Embryonic facial prominence (tissue), 1 donor: ENCODE measurements at regions not wholly inside any gene's neighbourhood (a gene's known extent, or its start where the extent isn't known, plus 50 kb on each side); places are given as distances from the start of the nearest gene placed in this dataset.
"Not testable (repeated sequence)": the region's sequence is repeated elsewhere in the genome, so short reads cannot be mapped to it uniquely, and the experiment has no call there.

ENCODE experiments used
- DNase-seq: peaks from one replicate; pipeline ENCODE4 v3.0.0-alpha.2; 2016; ENCODE audit errors: extremely low spot score

DNA sequence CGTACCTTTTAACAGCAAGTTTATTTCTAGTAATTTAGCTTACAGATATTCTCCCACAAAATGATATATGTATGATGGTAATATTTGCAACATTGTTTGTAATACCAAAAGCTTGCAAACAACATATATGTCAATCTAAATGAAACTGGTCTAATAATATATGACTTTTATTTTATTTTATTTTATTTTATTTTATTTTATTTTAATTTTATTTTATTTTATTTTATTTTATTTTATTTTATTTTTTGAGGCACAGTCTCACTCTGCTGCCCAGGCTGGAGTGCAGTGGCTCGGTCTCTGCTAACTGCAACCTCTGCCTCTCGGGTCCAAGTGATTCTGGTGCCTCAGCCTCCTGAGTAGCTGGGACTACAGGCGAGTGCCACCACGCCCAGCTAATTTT, 94.6 kb upstream of the ABCA1 start:
- DNase-seq, result not testable (repeated sequence)

DNA sequence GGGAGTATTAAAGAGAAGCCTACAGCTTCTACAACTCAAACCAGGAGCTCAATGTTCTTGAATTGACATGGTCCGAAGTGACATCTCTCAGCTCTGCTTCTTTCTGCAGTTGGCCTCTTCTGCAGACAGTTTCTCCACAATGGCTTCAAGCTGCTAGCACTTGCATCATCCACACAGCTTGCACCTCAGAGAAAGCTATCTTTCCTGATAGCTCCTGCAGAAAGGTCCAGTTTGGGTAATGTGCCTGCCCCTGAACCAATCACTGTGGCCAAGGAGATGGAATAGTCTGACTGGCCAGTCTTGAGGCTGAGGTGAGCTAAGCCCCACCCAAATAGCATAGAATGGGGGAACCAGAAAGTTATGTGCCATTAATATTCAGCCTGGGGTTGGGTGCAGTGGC, 95.8 kb upstream of the ABCA1 start:
- no peak for DNase-seq

DNA sequence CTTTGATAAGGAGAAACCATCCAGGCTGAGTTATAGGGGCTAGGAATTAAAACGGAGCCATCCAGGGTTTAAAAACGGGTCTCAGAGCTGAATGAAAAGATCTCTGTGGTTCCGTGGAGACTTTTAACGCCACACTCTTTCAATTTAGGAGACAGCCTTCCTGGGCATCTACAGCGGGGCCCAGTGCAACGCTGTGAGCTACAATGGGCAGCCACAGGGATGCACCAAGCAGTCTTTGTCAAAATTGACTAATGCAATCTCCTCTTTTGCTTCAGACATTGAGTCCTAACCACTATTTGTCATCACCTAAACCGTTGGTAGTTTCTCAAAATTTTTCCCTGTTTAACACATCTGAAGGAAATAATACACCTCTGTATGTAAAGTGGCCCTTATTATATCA, 96.6 kb upstream of the ABCA1 start:
- DNase-seq, result no peak

DNA sequence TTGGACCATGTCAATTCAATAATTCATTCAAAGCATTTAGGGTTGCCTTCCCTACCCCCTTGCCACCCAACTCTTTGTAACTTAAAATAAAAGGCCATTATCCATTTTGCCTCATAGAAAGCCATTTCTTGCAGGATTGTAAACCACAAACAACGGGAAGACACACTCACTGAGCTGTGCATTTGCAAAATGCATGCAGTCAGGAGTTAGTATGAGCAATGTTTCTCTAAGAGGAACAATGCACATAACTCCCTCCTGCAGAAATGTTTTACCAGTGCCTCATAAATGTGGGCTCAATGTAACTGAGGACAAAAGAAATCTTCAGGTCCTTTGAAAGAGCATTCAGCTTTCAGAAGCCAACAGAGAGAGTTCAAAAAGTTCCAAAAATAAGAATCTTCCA, 98.5 kb upstream of the ABCA1 start:
- no peak for DNase-seq

DNA sequence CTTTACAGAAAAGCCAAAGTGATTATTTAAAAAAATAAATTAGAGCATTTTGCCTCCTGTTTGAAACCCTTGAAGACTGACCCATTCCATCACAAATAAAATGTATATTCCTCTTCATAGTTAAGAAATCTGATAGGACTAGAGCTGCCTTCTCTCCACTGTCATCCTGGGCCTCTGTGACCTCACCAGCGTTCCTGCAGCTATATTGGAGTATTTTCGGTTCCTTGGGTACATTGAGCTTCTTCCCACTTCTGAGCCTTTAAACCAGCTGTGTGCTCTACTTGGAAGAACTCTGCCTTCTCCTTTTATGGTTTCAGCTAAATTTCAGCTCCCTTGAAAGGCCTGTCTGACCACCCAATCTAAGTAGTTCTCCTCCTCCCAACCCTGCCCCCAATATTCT, 99.1 kb upstream of the ABCA1 start:
- no peak for DNase-seq

DNA sequence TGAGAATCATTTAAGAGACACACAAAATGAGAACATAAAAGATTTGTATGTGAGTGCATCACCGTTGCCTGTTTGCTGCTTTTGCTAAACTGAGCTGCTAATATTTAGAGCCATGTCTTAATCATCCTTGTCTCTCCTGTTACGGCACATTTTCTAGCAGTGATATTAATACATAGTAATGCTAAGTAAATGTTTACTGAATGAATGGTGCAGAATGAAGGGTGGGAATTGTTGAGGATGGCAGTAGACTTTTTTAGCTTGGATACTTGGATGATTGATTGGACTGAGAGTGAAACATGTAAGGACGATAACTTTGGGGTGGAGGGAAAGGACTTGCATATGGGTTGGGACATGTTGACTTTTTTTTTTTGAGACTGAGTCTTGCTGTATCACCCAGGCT, 102.3 kb upstream of the ABCA1 start:
- DNase-seq, result no peak

DNA sequence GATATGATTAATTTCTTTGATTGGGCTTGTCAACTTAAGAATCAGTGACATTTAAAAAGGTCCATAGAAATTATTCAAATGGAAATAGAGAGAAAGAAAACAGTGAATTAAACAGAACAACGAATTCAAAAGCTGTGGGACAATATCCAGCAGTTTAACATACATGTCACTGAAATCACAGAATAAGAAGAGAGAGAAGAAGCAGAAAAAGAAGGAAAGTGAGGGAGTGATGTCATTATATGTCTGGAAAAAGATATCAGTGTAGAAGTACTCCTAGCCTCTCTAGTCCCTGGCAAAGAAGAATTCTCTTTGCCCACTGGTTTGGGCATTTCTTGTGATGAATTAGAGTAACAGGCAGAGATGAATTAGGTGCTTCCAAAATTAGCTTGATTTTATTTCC, 109.2 kb upstream of the ABCA1 start:
- DNase-seq, result no peak

DNA sequence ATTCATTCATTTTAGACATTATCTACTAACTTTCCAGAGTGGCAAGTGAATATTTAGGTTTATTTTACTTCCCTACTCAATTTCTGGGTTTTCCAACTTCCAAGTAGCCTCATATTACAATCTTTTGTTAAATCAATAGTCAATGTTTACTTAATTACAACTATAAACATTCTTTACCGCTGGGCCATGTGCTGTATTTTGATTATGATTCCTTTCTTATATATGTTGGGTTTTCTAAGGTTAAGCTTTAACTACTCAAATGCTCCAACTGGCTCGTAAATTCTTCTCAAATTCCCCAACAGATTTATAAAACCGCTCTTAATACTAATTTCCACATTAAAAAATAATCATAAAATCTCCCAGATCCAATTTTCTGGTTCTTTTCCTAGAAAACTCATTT, 110.1 kb upstream of the ABCA1 start:
- DNase-seq, result no peak

DNA sequence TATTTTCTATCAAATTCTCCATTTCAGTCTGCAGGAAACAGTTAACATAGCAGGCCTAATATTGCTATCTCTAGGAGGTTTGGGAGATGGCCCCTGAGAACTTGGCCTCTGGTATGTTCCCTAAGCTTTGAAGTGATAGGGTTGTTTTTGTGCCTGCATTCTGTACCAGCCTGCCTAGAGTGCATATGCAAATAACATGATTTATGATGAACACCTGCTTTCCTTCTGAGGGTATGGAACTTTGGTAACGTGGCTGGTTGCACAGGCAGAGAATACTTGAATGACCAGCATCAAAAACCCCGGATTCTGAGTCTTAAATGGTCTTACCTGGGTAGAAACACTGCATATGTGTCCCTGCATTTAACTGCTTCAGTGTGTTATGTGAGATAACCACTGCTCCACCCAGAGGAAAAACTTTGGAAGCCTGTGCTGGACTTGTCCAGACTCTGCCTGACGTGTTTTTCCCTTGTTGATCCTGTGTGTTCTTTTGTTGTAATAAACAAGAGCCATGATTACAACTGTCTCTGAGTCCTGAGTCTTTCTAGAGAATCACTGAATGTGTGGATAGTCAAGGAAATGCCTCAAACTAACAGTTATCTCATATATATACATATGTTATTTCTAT, 111.3 kb upstream of the ABCA1 start:
- DNase-seq, result no peak

DNA sequence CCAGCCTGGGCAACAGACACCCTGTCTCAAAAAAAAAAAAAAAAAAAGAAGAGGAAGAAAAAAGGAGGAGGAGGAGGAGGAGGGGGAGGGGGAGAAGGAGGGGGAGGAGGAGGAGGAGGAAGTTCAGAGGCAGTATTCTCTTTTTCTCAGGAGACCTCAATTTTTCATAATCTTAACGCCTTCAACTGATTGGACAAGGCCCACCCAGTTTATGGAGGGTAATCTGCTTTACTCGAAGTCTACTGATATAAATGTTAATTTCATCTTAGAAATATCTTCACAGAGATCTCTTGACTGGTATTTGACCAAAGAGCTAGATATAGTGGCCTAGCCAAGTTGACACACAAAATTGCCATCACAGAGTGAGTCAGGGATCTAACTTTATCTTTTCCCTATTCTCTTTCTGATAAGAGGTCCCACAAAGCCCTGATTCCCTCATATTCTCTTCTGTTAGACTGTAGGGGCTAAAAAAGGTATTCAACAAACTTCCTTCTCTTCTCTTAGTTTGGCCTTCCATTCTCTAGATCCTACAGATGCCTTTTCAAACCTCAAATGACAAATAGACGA, 115.5 kb upstream of the ABCA1 start:
- no peak for DNase-seq

DNA sequence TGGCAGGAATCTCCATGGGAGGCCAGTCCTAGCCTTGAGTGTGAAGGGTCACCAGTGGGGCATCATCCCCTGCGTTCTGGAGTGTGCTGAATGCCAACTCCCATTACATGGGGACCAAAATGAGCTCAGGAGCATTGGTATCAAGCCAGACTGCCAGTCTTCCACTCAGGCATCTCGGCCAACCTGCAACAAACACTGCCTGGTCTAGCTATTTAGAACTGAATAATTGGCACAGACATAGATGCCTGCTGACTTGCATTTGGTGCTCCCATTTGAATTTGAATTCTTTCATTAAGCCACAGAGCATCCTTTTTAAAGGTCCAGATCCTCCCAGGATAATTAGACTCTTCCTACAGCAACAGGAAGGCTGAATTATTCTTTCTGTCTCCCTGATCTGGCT, 116.6 kb upstream of the ABCA1 start:
- no peak for DNase-seq

DNA sequence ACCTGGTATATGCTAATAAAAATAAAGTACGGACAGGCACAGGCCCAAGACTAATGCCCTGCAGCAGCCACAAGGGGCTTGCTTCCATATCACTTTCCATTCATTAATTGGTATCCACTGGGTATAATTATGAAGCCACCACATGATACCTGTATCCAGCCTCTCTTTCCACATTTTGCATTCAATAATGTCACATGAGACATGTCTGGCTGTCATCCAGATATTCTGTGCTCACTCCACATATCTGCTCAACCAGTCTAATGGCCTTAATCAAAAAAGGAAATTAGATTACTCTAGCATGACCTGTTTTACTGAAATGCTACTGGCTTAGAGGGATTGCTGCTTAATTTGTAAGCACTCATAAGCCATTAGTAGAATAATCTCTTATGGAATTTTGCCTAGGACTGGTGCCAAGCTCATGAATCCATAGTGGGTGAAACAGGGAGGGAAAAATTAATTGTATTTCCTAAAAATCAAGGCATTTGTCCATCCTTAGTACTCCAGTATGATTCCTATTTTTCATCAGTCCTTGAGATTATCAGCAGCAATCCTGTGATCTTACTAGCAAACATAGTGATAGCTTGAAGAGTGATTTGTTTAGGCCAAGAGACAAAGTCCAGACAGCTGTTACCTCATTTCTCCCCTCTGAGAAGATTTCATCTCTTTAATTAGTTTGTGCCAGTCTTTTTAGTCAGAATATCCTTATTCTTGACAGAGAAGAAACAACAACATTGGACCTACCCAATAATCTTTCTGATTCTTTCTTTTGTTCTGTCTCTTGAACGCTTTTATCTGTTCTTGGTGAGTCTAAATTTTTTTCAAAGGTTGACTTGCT, 119.2 kb upstream of the ABCA1 start:
- DNase-seq, result no peak

DNA sequence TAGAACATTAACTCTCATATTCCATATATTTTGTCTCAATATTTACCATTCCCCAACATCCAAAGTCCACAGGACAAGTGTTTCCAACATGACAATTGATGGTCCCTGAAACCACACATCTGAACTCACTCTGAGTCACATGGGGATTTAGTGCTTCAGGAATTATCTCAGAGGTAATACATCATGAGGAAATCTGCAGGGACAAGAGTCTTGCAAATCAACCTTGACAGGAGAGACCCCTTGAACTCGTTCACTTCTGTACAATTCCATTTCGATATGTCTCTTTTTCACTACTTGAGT, 119.7 kb upstream of the ABCA1 start:
- DNase-seq, result no peak

DNA sequence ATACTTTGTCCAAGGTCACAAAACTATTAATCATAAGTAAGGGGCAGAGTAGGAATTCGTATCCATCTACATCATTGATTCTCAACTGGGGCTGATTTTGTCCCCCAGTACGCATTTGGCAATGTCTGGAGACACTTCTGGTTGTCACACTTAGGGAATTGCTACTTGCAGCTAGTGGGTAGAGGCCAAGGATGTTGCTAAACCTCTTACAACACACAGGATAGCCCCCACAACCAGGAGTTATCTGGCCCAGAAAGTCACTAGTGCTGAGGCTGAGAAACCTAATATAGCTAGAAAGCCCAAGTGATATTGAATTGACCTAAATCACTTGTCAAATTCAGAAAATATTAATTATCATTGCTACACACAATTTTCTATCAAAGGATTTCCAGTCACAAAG, 120.4 kb upstream of the ABCA1 start:
- no peak for DNase-seq

DNA sequence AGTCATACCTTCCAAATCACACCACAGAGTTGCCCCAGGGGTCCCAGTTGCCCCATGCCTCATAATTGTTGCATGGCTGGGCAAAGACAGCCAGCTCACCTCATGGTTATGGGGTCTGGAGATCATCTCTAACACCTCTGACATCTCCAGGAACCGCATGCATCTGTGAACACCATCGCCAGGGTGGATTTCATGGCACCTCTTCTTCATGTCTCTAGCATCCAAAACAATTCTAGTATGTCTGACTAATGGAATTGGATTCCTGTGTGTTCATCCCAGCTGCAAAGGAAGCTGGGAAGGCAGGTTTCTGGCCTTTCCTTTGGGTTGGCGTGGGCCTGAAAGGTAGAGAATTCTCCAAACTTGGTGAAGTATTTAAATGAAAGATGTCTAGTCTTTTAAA, 122.3 kb upstream of the ABCA1 start:
- DNase-seq, result no peak

DNA sequence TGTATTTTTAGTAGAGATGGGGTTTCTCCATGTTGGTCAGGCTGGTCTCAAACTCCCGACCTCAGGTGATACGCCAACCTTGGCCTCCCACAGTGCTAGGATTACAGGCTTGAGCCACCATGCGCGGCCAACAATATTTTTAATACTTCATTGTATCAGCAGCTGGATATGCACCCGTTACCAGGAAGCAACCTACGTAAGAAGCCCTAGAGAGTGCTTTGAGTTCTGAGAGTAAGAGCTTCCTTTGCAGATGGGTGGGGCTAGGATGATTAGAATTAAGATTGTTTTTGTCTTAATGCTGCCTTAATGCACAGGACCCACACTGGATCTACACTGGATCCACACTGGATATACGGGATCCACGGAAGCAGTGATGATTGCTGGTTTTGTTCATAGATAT, 123.9 kb upstream of the ABCA1 start:
- DNase-seq, result no peak

DNA sequence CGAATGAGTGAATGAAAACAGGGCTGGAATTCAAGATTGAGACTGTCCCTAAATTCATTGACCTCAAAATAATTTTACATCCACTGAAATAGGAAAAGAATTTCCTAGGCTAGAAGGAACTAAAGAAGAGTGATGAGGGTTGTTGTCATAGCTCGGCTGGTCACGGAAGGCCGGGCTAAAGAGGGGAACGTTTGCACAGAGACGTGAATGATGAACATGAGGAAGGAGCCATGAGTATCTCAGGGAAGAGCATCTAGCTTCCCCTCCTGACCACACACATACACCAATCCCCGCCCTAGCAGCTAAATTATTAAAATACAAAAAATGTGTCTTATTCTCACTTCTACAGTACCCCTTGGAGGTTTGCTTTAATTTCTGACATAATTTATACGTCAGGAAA, 124.4 kb upstream of the ABCA1 start:
- DNase-seq, result no peak

DNA sequence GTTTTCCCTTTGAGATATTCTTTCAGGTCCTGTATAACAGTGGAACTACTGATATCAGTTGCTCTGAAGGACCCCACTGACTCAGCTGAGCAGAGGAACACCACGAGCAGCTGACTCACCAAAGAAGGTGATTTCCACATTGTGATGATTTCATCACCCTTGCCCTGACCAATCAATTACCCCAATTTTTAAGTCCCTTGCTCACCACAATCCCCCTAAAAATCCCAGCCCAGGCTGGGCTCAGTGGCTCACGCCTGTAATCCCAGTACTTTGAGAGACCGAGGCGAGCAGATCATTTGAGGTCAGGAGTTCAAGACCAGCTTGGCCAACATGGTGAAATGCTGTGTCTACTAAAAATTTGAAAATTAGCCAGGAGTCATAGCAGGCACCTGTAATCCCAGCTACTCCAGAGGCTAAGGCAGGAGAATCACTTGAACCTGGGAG, 125.3 kb upstream of the ABCA1 start:
- no peak for DNase-seq

DNA sequence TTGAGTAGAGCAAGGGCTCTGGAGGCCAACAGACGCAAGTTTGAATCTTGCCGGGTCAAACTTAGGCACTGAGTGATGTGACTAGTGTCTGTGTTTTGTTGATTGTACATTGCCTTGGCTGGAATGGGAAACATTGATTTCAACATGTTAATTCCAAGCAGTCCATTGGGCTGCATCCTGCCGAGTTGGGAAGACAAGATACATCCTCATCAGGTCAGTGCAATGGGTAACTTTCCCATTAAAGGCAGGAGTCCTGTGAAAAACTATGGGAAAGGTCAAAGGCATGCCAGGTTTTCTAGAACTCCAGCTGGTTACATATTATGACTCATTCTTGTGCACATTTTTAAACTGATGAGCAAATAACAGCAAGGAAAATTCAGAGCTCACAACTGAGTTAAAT, 126.5 kb upstream of the ABCA1 start:
- no peak for DNase-seq

DNA sequence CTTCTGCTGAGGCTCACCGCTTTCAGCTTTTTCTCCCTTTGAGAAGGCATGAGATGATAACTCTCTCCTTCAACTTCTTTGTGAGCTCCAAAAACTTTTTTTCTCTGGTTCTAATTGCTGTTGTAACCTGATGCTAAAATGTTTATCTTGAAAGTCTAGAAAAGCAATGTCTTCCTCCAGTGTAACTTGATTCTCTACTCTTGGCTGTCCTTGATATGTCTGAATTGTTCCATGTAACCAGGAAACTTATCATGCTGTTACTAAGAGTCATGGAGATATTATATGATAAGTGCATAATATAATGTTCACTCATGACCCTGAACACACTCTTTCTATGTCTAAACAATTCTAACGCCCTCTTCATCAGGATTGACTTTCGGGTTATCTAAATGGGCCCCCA, 128.0 kb upstream of the ABCA1 start:
- DNase-seq, result no peak

DNA sequence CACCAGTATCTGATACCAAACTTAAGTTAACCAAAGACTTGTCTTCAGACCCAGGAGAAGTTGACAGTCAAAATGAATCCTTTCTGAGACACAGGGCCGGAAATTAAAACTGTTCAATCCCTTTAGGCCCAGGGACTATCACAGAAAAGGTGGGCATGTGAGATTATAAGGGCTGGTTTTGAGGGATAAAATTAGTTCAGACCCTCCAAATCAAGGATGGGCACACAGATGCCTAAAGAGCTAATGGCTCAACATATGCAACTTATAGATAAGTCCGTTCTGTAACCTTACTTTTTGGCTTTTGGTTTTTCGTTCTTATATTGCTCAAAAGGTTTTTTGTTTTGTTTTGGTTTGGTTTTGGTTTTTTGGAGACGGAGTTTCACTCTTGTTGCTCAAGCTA, 129.6 kb upstream of the ABCA1 start:
- no peak for DNase-seq

DNA sequence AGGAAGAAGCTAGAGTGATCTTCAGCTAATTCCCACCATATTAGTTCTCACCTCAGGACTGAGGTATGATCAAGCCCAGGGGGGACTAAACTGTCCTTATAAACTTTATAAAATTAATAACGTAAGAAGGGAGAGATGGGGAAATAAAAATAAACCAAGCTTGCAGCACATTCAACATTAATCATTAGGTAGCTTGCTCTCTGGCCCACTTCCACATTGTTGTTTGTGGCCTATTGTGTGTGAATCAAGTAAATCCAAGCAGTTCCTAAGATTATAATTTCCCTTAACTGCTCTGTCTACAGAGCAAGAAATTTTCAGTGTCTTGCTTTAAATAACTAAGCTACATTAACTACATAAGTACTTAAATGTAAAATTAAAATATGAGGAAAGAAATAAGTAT, 131.3 kb upstream of the ABCA1 start:
- DNase-seq, result no peak

DNA sequence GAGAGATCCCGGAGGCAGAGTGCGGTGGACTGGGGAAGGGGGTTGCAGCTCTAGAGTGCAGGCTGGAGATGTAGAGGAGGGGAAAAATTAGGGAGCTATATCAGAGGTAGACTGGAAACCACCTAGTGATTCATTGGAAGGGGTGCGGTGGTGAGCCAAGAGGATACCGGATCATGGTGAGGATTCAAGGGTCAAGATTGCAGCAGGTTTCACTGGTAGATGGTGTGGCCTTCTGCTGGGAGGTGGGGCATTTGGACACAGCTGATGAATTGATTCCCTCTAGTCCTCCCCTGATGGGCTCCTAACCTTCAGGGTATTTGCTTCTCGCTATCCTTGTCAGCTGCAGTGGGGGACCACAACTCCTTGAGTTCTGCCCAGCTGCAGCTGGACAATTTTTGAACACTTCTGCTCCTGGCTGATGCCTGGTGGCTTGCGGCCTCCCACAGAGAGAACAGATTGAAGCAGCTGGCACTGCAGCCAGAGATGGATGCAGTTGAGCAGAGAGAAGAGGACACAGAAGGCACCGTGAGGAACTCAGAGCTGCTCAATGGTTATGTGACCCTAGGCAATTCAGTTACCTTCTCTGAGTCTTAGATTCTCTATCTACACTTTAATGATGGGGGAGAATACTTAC, 134.4 kb upstream of the ABCA1 start:
- no peak for DNase-seq
